ENCODE measurements at regions not wholly inside any gene's neighbourhood (a gene's known extent, or its start where the extent isn't known, plus 50 kb on each side); places are given as distances from the start of the nearest gene placed in this dataset.

DNA sequence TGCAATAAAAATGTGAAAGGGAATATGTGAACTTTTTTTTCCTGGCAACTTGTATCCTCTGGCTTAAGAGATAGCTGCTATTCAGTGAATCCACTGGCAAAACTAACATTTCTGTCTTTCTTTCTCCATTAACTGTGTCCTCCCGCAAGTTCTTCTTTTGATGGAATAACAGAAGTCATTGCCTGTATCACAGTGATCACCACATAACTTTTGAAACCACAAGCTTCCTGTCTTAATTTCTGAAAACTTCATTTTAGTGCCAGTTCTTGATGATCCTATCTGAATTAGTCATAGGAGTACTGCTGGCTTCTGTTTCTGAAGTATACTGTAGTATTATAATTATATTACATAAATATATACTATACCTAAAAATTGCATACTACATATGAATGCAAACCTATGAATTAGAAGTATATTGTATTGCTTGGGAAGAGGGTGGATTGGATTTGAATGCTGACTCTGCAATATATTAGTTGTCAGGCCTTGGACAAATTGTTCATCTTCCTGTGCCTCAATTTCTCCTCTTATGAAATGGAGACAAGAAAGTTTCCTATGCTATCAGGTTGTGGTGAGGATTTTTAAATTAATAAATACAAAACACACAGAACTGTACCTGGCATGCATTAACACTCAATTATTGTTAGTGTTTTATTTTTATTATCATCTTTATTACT lies 441.6 kb downstream of the CETN3 start:
- DNase-seq (no peak), ATAC-seq (ENCODE audit: insufficient read depth, low FRiP score) (no peak)
- H3K4me3 ChIP-seq: no peak overlapping the region
- no peak for TF ChIP-seq CTCF (IDR thresholded peaks at IDR 0.05; ENCODE audit: control extremely low read depth, extremely low read depth)
- H3K9me3 ChIP-seq (ENCODE audit: control insufficient read depth in 4 of 4, insufficient read depth in 3 of 4, low read length in 3 of 4): no peaks in the 10 kb centered on the region
- H3K27ac ChIP-seq (ENCODE audit: low read depth in 1 of 2, low read length in 1 of 2): no peak overlapping the region
- H3K27me3 ChIP-seq (ENCODE audit: control insufficient read depth in 3 of 3, insufficient read depth in 3 of 3, low read length in 2 of 3): no peaks in the 10 kb centered on the region
- H3K9ac ChIP-seq (ENCODE audit: insufficient read depth in 1 of 2, low read length in 2 of 2): no peak overlapping the region
- 30 to 49% methylated on average over 1 of the region's 1 CpG for WGBS, 2 donors
- peaks cover 0 to 4% (median 0%) of the 10 kb centered on the region in 5 donors for H3K4me1 ChIP-seq (ENCODE audit: control insufficient read depth in 5 of 5, insufficient read depth in 5 of 5, low read length in 5 of 5)
- no peaks in the 10 kb centered on the region for H3K36me3 ChIP-seq (ENCODE audit: control insufficient read depth in 4 of 4, insufficient read depth in 4 of 4, low read length in 4 of 4)

- Histone ChIP-seq H3K4me1 (ENCODE audit: control insufficient read depth in 5 of 5, insufficient read depth in 5 of 5, low read length in 5 of 5) (no peaks in the 10 kb centered on the region), H3K4me3 (no peak overlapping the region), H3K9ac (ENCODE audit: insufficient read depth in 1 of 2, low read length in 2 of 2) (no peak overlapping the region), H3K27me3 (ENCODE audit: control insufficient read depth in 3 of 3, insufficient read depth in 3 of 3, low read length in 2 of 3) (no peaks in the 10 kb centered on the region), H3K36me3 (ENCODE audit: control insufficient read depth in 4 of 4, insufficient read depth in 4 of 4, low read length in 4 of 4) (no peaks in the 10 kb centered on the region), H3K27ac (ENCODE audit: low read depth in 1 of 2, low read length in 1 of 2) (no peak overlapping the region), H3K9me3 (ENCODE audit: control insufficient read depth in 4 of 4, insufficient read depth in 3 of 4, low read length in 3 of 4) (no peaks in the 10 kb centered on the region)
- no peak for ATAC-seq (ENCODE audit: insufficient read depth, low FRiP score)
- no peak for DNase-seq
- TF ChIP-seq CTCF (IDR thresholded peaks at IDR 0.05; ENCODE audit: control extremely low read depth, extremely low read depth): no peak
- WGBS, 2 donors: 91 to 92% methylated on average over 1 of the region's 1 CpG
Measured at GRCh38 chr5:89956838-89957237, 452.7 kb downstream of the CETN3 start.

- Histone ChIP-seq H3K9ac (ENCODE audit: insufficient read depth in 1 of 2, low read length in 2 of 2) (no peak overlapping the region), H3K27me3 (ENCODE audit: control insufficient read depth in 3 of 3, insufficient read depth in 3 of 3, low read length in 2 of 3) (no peaks in the 10 kb centered on the region), H3K4me1 (ENCODE audit: control insufficient read depth in 5 of 5, insufficient read depth in 5 of 5, low read length in 5 of 5) (no peaks in the 10 kb centered on the region), H3K27ac (ENCODE audit: low read depth in 1 of 2, low read length in 1 of 2) (no peak overlapping the region), H3K36me3 (ENCODE audit: control insufficient read depth in 4 of 4, insufficient read depth in 4 of 4, low read length in 4 of 4) (no peaks in the 10 kb centered on the region), H3K9me3 (ENCODE audit: control insufficient read depth in 4 of 4, insufficient read depth in 3 of 4, low read length in 3 of 4) (no peaks in the 10 kb centered on the region), H3K4me3 (no peak overlapping the region)
- WGBS, 2 donors: 76 to 80% methylated on average over 4 of the region's 4 CpGs
- no peak for DNase-seq
- ATAC-seq (ENCODE audit: insufficient read depth, low FRiP score): no peak
- TF ChIP-seq CTCF (IDR thresholded peaks at IDR 0.05; ENCODE audit: control extremely low read depth, extremely low read depth): no peak
Measured at GRCh38 chr5:89954916-89955315, 454.6 kb downstream of the CETN3 start.

- H3K9me3 ChIP-seq (ENCODE audit: control insufficient read depth in 4 of 4, insufficient read depth in 3 of 4, low read length in 3 of 4): no peaks in the 10 kb centered on the region
- no peak for DNase-seq
Measured at GRCh38 chr5:89951876-89952275, 457.7 kb downstream of the CETN3 start.

More at GRCh38 chr5:89951876-89952275, 457.7 kb downstream of the CETN3 start:
- Histone ChIP-seq H3K4me3 (no peak overlapping the region), H3K27me3 (ENCODE audit: control insufficient read depth in 3 of 3, insufficient read depth in 3 of 3, low read length in 2 of 3) (no peaks in the 10 kb centered on the region), H3K4me1 (ENCODE audit: control insufficient read depth in 5 of 5, insufficient read depth in 5 of 5, low read length in 5 of 5) (no peaks in the 10 kb centered on the region), H3K9ac (ENCODE audit: insufficient read depth in 1 of 2, low read length in 2 of 2) (no peak overlapping the region), H3K36me3 (ENCODE audit: control insufficient read depth in 4 of 4, insufficient read depth in 4 of 4, low read length in 4 of 4) (no peaks in the 10 kb centered on the region), H3K27ac (ENCODE audit: low read depth in 1 of 2, low read length in 1 of 2) (no peak overlapping the region)
- TF ChIP-seq CTCF (IDR thresholded peaks at IDR 0.05; ENCODE audit: control extremely low read depth, extremely low read depth): no peak
- WGBS, 2 donors: 59 to 72% methylated on average over 2 of the region's 2 CpGs
- ATAC-seq (ENCODE audit: insufficient read depth, low FRiP score): no peak

Measured in lung (tissue), 11 donors.